CMK (cell line): ENCODE measurements at regions not wholly inside any gene's neighbourhood (a gene's known extent, or its start where the extent isn't known, plus 50 kb on each side); places are given as distances from the start of the nearest gene placed in this dataset.

Source experiments
- DNase-seq: peaks from one replicate; pipeline ENCODE4 v3.0.0-alpha.2; 2010; ENCODE audit warnings: low read depth

DNA sequence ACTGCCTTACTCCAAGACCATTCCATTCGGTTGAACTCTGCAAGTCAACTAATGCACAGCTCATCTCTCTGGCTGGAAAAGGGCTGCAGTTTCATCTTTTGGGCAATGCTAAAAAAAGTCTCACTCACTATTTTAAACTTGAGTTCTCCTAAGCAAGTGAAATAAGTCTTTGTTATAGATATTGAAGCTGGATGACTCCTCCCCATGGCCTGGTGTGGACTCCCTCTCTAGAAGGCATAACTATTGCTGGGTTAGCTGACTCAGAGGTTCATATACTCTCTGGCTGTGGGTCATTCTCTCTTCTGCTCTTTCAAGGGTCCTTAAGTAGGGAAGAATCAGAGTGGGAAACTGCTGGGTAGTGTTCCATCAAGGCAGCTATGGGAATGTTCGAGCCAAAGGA, 88.0 kb downstream of the XCL2 start:
- no peak for DNase-seq

DNA sequence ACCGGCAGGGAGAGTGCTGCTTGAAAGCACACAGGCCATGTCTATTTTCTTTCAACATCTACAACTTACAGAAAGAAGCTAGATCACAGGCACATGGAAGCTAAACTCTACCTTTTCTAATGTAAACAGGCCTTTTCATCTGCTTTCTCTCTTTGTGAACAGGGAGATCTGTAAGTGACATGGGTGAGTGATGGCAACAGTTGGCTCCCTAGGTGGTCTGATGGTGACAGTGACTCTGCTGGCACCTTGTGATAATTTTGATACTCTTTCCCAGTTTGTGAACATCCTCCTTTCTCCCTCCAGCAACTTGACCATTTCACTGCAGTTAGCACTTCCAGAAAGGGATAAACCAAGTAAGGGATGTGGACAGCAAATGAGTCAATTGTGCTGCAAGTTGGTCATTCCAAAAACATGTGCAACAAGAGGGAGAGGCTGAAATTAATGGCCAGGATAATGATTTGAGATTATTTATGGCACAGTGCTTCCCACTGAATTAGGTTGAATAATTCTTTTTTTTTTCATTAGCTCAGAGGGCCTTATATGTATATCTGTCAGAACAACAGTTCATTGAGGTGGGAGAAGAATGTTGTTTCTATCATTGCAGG, 89.5 kb downstream of the XCL2 start:
- DNase-seq: no peak

- DNase-seq: no peak
Observed at GRCh38 chr1:168453056-168453455, 90.7 kb downstream of the XCL2 start.

- DNase-seq: peak; percentile 33
Observed at GRCh38 chr1:168452329-168452728, 91.5 kb downstream of the XCL2 start.

DNA sequence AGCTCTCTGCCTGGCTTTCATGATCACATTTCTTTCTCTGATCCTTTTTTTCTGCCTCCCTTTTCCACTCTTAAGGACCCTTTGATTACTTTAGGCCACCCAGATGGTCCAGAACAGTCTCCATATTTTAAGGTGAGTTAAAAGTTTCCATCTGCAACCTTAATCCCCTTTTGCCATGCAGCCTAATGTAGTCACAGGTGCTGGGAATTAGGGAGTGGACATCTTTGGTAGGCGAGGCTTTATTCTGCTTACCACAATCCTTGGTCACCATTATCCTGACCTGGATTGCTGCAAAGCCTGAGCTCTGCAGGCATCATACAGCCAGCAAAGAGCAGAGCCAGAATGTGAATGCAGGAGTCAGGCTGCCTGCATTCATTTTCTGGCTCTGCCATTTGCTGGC, 95.9 kb downstream of the XCL2 start:
- DNase-seq: no peak

DNA sequence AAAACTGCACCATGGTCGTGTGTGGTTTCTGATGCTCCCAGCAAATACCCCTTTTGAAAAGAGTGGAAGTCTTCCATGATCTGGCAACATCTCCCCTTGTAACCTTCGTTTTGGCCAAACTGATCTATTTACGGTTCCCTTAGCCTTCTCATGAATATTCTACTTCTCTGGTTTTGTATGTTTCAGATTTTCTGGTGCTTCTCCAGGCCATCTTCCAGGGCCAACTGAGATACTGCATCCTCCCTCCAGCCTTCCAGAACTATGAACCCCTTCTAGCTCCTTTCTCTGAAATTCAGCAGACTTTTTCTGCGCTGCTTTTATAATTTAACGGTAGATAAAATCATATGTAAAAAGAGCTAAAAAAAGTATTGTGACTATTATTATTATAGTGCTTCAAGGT, 97.7 kb downstream of the XCL2 start:
- no peak for DNase-seq

GRCh38 chr1:168443899-168444298, 99.9 kb downstream of the XCL2 start:
- DNase-seq: no peak

GRCh38 chr1:168443356-168443755, 100.4 kb downstream of the XCL2 start:
- no peak for DNase-seq

DNA sequence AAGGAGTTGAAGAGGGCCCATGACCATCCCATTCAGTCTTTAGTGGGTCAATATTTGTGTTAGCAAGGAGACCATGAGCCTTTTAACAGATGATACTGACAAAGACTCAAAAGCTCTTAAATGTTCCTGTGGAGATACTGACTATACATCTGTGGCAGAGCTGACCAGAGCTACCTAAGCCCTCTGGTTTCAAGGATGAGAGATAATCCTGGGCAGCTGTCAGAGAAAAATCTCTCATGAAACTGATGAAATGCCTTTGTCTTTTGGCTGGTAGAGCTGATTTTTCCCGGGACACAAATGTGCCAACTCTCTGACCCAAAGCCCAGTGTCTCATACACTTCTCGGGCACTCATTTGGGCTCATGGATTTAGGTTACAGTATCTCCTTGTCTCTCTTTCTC, 100.9 kb downstream of the XCL2 start:
- no peak for DNase-seq

DNA sequence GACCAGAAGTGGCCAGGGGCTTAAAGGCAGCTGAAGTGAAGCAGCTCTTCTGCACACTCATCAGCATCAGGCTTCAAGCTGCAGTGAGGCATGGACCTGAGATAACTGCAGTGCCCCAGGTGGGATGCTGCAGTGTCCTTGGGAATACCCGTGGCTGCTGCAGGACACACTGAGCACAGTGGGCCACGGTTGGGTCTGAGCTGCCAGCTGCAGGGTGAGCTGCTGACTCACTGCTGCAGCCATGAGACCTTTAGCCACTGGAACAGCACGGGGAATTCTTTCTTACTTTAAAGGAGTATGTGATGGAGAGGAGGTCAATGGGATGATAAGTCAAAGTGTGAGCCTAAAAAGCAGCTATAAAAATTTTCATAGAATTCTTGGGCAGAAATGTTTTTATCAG, 102.1 kb downstream of the XCL2 start:
- DNase-seq: no peak

DNA sequence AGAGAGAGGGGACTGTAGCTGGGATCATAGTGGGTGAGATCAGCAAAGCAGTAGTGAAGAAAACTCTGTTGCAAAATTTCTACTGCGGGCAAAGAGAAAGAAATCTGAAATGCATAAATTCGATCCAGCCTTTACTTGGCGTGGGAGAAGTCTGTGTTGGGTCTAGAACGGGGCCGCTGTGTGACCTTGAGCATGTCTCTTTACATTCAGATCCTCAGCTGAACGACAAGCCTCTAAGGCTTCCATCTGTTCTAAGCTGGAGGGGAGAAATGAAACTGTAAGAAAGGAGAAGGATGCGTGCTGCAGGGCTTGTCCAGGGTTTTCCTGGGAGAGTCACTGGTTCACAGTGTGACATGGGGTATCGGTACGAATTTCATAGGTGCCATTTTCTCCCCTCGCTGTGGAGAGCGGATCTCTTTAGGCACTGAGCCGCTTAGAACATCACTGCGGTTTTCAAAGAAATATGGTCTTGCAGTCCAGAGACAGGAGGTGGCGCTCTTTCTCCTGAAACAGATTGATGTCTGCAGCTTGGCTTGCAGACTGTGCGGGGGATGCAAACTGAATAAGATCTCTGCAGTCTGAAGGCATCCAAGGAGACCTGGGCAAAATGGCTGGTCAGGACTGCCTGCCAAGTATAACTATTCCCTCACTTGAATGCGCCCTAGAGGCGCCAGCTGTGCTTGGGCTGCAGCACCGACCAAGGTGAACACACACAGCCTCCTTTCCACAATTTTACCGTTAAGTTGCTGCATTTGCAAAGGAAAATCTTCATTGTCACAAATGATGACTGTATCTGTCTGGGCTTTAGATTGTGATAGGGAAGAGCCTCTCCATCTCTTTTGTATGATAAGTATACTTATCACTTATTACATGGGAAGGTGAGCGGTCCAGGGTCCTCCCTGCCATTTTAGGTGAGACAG, 104.1 kb downstream of the XCL2 start:
- DNase-seq: peak; percentile 77

- DNase-seq: no peak
Observed at GRCh38 chr1:168438626-168439025, 105.2 kb downstream of the XCL2 start.

DNA sequence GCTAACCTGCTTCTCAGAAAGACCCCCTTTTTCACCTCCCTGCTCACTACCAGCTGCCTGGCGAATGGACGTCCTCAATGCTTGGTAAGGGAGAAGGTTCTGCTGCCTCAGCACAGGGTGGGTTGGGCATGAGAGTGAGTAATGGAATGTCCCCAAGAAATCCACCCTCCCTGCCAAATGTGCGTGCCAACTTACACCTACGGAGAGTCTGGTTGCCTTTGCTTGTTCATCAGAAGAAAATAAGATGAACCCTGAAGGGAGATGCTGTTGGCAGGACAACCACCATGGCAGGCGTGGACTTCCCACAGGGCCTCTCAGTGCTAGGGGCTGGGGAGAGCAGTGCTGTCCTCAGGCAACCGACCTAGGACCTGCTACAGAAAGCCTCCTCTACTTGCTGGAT, 106.0 kb downstream of the XCL2 start:
- DNase-seq: no peak

- no peak for DNase-seq
Observed at GRCh38 chr1:168435439-168435838, 108.4 kb downstream of the XCL2 start.

DNA sequence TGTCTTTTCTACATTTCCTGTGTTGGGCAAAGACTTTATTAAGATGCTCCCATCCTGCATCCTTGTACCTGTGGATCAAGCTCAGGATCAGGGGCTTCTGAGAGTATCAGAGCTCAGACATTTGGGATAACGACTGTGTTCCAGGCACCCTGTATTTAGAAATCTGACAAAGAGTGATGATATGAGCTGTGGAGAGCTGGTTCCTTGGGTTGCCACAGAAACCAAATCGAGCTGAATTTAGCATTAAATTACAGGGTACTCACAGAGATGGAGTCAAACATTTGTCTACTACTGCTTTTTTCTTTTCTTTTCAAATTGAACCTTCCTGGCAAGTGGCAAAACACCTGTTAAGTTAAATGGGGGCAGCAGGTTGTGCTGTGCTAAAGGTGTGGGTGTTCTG, 110.6 kb downstream of the XCL2 start:
- no peak for DNase-seq

- no peak for DNase-seq
Observed at GRCh38 chr1:168431882-168432281, 111.9 kb downstream of the XCL2 start.

DNA sequence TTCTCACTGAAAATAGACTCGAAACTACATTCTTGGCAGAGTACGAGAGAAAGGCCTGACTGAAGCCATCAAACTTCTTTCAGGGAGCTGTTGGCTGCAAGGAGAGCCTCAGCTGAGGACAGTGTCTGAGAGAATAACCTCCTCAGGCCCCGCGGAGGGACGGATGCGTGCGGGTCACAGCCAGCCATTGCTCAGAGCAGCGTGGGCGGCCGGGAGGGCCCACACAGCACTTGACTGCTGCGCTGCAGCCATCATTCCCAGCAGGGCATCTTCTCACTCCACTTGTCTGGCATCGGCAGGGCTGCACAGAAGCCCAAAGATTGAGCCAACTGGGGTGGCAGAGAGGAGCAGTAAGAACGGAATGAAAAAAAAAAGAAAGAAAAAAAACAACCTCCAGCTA, 113.5 kb downstream of the XCL2 start:
- DNase-seq: no peak

DNA sequence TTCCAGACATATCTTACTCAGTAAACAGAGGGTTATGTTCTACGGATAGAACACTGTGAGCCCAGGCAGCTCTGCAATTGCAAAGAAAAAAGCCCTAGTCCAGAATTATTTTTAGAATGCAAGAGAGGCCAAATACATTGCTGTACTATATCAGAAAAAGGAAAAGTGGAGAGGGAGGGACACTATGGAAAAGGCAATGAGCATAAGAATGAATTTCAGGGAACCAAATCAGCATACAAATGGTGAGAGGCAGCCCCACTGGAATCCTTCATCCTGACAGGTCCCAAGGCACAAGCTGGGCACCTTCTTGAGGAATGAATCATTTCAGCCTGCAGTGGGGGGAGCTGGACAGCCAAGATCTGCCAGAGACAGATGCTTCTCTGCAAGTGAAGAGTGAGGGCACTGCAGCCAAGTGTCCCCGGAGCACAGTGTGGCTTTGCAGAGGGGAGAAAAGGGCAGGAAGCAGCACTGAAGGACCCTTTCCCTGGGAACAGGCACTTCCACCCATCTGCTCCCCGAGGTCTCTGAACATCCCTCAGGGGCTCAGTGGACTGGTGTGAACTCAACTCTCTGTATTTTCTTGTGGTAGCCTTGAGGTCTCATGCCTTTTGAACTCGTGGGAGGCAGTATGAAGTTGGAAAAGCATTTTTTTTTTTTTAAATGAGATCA, 115.6 kb downstream of the XCL2 start:
- DNase-seq: no peak

DNA sequence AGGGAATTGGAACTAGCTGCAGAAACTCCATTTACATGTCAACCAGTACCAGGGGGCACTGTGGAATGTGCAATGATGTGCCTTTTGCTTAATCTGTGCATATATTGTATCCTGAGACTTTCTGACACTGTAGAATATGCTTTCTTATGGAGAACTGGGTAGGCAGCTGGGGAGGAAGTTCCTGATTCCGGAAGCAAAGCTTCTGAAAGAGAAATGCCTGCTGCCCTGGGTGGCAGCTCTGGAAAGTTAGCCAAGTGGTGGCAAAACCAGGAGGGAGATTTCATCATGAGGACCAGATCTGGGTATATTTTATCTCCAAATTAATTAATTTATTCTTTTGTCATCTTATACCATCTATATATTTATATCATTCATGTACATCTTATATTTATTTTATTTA, 116.7 kb downstream of the XCL2 start:
- DNase-seq: no peak

DNA sequence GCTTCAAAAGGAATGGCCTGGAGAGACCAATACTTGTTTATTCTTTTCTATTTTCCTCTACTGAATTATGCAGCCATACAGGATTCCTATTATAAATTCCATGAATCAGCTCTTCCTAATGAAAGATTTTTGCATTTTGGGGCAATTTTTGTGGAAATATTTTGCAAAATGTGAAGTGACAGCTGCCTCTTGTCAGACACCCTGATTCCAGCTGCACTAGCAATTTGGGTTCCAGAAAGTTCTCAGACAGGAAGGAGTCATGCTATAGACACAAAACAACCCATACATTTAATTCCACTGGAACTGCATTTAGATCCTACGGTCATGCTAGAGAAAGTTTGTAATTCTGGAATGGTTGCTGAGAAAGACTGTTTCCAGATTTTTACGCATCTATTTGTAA, 119.5 kb downstream of the XCL2 start:
- DNase-seq: no peak

- no peak for DNase-seq
Observed at GRCh38 chr1:168422203-168422847, 121.5 kb downstream of the XCL2 start.

- no peak for DNase-seq
Observed at GRCh38 chr1:168421399-168422004, 122.3 kb downstream of the XCL2 start.
